GM21825 (cell line): ENCODE measurements at regions not wholly inside any gene's neighbourhood (a gene's known extent, or its start where the extent isn't known, plus 50 kb on each side); places are given as distances from the start of the nearest gene placed in this dataset.

ENCODE experiments used
- ATAC-seq: cut with Tn5 transposase; IDR thresholded peaks from one replicate; pipeline ENCODE4 v1.9.1; 2021; ENCODE audit warnings: mild to moderate bottlenecking, moderate library complexity; ENCODE audit not compliant: unreplicated experiment

GRCh38 chr2:64331114-64331645 is 122.8 kb upstream of the LGALSL start:
- ATAC-seq = no peak

DNA sequence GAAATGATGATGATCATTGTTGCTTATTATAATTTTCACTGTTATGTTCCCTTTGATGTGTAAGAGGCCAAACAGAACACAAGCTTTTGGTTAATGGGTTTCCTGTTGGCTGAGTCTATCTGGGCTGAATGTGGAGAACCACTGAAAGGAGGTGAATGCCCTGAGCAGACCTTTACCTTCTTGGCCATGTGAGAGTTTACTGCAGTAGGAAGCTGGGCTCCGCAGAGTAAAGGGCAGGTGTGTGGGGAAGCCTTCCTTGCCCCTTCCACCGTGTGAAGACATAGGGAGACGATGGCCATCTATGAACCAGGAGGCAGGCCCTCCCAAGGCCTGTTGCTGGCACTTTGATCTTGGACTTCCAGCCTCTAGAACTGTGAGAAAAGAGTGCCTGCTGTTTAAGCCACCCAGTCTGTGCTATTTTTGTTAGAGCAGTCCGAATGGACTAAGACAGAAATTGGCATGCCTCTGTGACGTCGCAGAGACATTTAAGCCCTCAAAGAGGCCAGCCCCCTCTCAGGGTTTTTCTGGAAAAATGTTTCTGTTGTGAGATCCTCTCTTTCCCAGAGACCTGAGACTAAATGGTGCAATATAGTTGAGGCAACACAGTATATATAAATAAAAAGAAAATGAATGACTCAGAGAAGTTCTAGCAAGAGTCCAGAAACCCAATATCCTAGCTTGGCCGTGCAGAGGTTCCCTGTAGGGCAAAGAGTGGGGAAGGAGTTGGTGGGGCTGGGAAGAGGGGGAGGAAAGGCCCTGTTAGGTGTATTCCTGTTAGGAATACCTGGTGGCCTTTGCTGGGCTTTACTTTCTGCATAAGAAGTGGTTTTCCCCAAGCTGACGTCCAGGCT is 121.9 kb upstream of the LGALSL start:
- ATAC-seq = no peak

- no peak for ATAC-seq
Measured at GRCh38 chr2:64336171-64336570, 117.8 kb upstream of the LGALSL start.

DNA sequence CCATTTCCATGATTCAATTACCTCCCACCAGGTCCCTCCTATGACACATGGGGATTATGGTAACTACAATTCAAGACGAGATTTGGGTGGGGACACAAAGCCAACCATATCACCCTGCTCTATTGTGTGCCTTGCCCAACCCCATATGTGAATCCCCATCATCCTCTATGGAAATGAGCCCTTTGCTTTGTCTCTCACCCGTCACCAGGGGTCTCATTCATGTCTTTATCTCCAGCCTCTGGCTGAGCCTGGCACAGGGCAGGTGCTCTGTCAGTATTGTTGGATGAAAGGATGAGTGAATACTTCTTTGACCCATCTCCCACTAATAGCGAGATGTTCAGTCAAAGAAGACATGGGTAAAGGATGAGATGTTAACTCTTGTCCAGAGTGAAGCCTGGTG is 116.6 kb upstream of the LGALSL start:
- no peak for ATAC-seq

DNA sequence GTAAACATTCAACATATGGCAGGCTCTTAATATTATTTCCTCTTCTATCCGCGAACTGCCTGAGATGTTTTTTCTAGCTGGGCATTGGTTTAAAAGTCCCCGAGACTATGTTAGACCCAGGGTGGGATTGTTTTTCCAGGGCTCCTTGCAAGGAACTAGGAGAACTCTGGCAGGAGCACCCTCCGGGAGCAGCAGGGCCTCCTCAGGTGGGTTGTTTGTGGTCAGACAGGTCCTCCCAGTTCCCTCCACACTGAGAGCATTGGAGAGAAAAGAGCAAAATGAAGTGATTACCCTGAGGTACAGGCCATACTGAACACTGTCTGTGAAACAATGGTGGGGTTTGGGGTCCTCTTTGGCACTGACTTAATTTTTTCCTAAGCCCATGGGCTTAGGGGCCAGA is 115.9 kb upstream of the LGALSL start:
- no peak for ATAC-seq

GRCh38 chr2:64338910-64339500 is 115.0 kb upstream of the LGALSL start:
- no peak for ATAC-seq

DNA sequence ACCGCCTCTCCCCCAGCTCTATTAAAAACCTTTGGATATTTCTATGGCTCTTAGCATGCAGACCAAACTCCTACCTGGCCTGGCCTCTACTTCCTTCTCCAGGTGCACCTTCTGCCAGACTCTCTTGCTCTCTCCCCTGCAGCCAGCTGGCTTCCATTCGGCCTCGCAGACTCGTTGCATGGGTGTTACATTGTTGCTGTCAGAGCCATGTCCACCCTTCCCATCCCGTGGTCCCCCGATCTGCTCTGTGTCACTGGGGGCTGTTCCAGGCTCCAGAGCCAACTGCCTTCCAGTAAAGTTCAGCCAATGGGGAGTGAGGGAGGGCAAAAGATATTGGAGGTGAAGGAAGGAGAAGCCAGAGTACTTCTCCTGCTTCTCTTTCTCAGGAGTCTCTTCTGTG is 112.5 kb upstream of the LGALSL start:
- no peak for ATAC-seq

GRCh38 chr2:64342195-64343099 is 111.5 kb upstream of the LGALSL start:
- ATAC-seq = no peak

DNA sequence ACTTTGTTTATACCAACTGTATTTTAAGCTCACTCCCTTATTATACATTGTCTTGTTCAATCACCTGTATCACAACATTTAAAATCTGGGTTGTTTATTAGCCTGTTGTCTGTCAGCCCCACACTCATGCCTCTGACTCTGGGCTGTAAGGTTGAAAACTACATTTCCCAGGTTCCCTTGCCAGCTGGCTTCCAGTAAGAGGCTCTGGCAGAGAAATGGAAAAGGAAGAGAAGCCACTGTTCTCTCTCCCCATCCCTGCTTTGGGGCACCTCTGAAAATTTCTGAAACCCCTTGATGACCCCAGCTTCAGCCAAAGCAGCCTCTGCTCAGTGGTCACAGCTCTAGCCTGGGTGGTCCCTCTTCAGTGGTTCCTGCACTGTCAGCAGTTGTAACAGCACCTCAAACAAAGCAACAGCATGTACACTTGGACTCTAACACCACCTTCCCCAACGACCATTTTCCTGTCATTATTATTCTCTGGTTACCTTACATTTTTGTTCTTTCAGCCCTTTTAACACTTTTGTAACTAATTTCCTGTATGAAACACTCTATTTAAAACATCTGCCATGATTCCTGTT is 108.9 kb upstream of the LGALSL start:
- ATAC-seq = no peak

- ATAC-seq = no peak
Measured at GRCh38 chr2:64345998-64346397, 108.0 kb upstream of the LGALSL start.

- ATAC-seq = no peak
Measured at GRCh38 chr2:64348386-64349130, 105.4 kb upstream of the LGALSL start.

DNA sequence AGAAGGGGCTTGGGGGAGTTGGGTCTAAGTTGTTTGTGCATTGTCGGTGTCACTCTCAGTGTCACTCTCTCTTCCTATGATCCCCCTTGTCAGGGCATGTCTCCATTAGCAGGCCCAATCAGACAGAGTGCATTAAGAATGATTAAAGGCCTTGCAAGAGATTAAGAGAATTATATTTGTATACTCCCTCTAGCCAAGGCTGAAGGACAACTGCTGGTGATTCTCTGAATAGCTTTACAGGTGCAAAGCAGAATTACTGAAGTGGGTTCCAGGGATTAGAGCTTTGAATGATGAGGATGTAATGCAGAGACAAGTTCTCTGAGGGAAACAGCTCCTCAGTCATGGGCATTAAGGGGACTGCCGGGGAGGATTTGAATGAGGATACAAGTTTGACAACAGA is 104.8 kb upstream of the LGALSL start:
- ATAC-seq = no peak

DNA sequence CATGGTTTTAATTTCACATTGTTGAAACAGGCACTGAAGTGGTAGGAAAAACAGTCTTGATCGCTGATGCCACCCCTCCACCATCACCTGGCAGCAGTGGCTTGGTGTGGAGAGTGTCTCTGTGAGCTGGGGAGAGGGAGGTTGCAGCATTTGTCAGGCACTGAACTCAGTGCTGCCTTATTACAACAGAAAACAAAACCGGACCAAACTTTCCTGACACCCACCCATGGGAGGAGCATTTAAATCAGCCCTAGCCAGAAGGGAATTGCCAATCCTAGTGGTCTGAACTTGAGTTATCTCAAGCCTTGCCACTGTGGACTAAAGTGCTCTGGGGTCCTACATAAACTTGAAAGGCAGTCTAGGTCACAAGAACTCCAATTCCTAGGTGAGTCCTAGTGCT is 103.0 kb upstream of the LGALSL start:
- ATAC-seq = no peak

- ATAC-seq = no peak
Measured at GRCh38 chr2:64352292-64352691, 101.7 kb upstream of the LGALSL start.

DNA sequence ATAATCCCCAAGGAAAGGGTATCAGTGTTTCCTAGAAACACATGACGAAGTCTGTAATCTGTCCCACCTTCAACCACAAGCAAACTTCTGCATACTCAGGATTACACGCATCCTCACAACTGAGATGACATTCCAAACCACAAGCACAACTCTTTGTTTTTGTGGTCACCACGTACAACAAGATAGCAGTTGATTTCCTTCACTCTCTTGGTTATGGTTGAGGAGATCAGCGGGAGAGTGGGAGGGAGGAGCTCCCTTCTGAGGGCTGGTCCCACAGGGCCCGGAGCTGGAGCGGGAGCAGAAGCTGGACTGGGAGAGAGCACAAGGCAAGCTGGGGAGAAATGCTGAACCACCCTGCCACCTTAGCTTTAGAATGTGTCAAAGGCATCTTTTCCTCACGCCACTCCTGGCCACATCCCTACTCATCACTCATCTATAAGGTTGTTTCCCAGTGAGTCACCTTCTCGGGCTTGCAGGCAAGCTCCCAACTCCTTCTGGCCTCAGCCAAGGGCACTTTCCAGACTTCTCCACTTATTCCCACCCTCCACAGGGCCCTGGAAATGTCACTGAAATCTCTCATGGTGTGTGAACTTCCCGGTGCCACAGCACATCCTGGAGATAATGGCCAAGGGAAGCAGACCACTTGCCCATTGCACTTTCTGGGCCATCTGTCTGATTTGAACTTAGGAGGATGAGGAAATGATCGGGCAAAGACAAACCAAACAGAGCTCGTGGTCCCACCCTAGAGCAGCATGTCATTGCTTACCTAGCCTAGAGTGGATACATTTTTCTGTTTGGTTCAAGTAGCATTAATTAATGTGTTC is 98.9 kb upstream of the LGALSL start:
- ATAC-seq = no peak

DNA sequence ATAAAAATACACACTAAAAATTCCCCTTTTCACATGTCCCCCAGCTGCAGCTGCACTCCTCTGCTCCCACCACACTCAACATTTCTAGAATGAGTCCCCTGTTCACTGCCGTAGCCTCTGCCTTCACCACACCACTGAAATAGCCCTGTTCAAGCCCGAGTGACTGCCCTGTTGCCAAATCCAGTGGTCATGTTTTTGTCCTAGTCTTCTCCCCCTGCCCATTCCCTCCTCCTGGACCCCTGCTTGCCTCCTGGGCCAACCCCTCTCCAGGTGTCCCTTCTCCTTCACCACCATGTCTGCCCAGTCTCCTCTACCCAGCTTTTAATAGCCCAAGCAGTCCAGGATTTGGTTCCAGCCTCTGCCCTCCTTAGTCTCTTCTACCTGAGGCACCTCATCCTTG is 97.1 kb upstream of the LGALSL start:
- no peak for ATAC-seq

DNA sequence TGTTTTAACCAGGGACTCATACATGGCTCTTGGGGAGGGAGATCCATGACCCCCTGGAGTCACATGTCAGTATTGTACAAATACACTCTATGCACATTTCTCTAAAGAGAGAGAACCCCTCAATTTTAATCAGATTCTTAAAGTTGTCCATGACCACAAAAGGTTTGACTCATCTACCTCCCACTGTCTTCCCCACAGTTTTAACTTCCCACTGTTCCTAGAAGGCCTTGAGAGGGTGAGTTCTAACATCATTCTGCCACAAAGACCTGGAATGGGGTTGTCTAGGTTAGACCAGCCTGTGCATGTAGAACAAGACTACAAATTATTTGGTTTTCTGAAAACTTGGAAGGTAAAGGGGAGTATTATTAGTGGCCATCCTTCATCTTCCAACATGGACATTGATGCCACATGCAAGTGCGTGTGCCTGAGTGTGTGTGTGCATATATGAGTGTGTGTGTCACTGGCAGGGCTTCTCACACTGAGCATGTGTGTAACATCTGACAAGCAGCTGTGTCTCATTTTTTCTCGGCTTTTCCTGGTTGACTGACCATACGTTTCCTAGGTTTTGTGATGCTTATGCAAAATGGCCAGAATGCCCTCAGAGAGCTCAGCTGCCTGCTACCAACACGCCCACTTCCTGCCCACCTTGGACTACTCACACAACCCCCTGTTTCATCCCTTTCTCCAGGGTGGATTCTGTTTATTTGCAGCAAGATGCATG is 94.6 kb upstream of the LGALSL start:
- ATAC-seq = peak; percentile 38

- ATAC-seq = peak; percentile 70
Measured at GRCh38 chr2:64359892-64360657, 93.9 kb upstream of the LGALSL start.
